ENCODE measurements at regions not wholly inside any gene's neighbourhood (a gene's known extent, or its start where the extent isn't known, plus 50 kb on each side); places are given as distances from the start of the nearest gene placed in this dataset.

DNA sequence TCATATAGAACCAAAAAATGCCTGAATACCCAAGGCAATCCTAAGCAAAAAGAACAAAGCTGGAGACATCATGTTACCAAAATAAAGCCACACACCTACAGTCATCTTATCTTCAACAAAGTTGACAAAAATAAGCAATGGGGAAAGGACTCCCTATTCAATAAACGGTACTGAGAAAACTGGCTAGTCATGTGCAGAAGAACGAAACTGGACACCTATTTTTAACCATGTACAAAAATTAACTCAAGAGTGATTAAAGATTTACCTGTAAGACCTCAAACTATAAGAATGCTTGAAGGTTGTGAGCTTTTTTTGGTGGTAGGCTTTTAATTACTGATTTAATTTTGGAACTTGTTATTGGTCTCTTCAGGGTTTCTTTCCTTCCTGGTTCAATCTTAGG lies 236.0 kb upstream of the DEFB112 start (continued):
- TF ChIP-seq, protein P1, sequence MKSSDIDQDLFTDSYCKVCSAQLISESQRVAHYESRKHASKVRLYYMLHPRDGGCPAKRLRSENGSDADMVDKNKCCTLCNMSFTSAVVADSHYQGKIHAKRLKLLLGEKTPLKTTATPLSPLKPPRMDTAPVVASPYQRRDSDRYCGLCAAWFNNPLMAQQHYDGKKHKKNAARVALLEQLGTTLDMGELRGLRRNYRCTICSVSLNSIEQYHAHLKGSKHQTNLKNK (CRISPR knock-in tag; IDR thresholded peaks at IDR 0.05): no peak
- TF ChIP-seq ESRRA (CRISPR knock-in tag; IDR thresholded peaks at IDR 0.05; ENCODE audit: borderline replicate concordance) (no peak), TCF7 (CRISPR knock-in tag; IDR thresholded peaks at IDR 0.05; ENCODE audit: low read depth) (no peak)
- TF ChIP-seq, protein P2, sequence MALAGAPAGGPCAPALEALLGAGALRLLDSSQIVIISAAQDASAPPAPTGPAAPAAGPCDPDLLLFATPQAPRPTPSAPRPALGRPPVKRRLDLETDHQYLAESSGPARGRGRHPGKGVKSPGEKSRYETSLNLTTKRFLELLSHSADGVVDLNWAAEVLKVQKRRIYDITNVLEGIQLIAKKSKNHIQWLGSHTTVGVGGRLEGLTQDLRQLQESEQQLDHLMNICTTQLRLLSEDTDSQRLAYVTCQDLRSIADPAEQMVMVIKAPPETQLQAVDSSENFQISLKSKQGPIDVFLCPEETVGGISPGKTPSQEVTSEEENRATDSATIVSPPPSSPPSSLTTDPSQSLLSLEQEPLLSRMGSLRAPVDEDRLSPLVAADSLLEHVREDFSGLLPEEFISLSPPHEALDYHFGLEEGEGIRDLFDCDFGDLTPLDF (CRISPR knock-in tag; IDR thresholded peaks at IDR 0.05): no peak

DNA sequence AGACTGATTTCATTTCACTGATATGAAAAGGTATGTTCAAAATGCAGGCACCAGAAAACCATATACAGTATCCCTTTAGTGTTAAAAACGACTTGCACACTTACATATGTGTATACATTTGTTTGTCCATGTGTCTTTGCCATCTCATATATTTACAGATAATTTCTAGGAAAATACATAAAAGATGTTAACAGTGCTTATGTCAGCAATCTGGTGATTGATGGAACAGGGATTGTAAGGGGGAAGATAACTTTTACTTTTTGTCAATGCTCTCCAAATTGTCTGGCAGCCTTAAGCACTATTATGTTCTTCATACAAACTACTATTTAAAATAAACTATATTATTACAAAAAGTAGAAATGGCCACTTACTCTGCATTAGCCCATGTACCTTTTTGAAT lies 238.5 kb upstream of the DEFB112 start:
- Mint-ChIP-seq H3K27ac (no peak overlapping the region), H3K27me3 (ENCODE audit: low read depth) (no peaks in the 10 kb centered on the region), H3K9me3 (no peaks in the 10 kb centered on the region), H3K4me1 (peaks cover 3% of the 10 kb centered on the region; the same call in 1 of the 2 replicates), H3K4me3 (no peak overlapping the region), H3K36me3 (no peaks in the 10 kb centered on the region)
- ChIA-PET POLR2A (no interaction called here), CTCF (no interaction called here)
- DNase-seq (ENCODE audit: low spot score) (no peak), ATAC-seq (no peak)
- TF ChIP-seq CREB1 (CRISPR knock-in tag; IDR thresholded peaks at IDR 0.05) (no peak), JUN (CRISPR knock-in tag; IDR thresholded peaks at IDR 0.05) (no peak), KAT7 (CRISPR knock-in tag; IDR thresholded peaks at IDR 0.05; ENCODE audit: borderline replicate concordance) (no peak), MXD4 (CRISPR knock-in tag; IDR thresholded peaks at IDR 0.05; ENCODE audit: borderline replicate concordance) (no peak), TP53 (CRISPR knock-in tag; IDR thresholded peaks at IDR 0.05) (no peak), ZNF263 (CRISPR knock-in tag; IDR thresholded peaks at IDR 0.05; ENCODE audit: low read depth) (no peak), CBFB (CRISPR knock-in tag; IDR thresholded peaks at IDR 0.05; ENCODE audit: low read depth) (no peak), ZNF416 (CRISPR knock-in tag; IDR thresholded peaks at IDR 0.05) (no peak), SP1 (CRISPR knock-in tag; conservative IDR thresholded peaks at IDR 0.05) (no peak)
- TF ChIP-seq, protein P3, sequence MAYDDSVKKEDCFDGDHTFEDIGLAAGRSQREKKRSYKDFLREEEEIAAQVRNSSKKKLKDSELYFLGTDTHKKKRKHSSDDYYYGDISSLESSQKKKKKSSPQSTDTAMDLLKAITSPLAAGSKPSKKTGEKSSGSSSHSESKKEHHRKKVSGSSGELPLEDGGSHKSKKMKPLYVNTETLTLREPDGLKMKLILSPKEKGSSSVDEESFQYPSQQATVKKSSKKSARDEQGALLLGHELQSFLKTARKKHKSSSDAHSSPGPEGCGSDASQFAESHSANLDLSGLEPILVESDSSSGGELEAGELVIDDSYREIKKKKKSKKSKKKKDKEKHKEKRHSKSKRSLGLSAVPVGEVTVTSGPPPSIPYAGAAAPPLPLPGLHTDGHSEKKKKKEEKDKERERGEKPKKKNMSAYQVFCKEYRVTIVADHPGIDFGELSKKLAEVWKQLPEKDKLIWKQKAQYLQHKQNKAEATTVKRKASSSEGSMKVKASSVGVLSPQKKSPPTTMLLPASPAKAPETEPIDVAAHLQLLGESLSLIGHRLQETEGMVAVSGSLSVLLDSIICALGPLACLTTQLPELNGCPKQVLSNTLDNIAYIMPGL (CRISPR knock-in tag; IDR thresholded peaks at IDR 0.05): no peak
- TF ChIP-seq, protein P4, sequence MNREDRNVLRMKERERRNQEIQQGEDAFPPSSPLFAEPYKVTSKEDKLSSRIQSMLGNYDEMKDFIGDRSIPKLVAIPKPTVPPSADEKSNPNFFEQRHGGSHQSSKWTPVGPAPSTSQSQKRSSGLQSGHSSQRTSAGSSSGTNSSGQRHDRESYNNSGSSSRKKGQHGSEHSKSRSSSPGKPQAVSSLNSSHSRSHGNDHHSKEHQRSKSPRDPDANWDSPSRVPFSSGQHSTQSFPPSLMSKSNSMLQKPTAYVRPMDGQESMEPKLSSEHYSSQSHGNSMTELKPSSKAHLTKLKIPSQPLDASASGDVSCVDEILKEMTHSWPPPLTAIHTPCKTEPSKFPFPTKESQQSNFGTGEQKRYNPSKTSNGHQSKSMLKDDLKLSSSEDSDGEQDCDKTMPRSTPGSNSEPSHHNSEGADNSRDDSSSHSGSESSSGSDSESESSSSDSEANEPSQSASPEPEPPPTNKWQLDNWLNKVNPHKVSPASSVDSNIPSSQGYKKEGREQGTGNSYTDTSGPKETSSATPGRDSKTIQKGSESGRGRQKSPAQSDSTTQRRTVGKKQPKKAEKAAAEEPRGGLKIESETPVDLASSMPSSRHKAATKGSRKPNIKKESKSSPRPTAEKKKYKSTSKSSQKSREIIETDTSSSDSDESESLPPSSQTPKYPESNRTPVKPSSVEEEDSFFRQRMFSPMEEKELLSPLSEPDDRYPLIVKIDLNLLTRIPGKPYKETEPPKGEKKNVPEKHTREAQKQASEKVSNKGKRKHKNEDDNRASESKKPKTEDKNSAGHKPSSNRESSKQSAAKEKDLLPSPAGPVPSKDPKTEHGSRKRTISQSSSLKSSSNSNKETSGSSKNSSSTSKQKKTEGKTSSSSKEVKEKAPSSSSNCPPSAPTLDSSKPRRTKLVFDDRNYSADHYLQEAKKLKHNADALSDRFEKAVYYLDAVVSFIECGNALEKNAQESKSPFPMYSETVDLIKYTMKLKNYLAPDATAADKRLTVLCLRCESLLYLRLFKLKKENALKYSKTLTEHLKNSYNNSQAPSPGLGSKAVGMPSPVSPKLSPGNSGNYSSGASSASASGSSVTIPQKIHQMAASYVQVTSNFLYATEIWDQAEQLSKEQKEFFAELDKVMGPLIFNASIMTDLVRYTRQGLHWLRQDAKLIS (CRISPR knock-in tag; IDR thresholded peaks at IDR 0.05; ENCODE audit: borderline replicate concordance): no peak
- TF ChIP-seq, protein P5, sequence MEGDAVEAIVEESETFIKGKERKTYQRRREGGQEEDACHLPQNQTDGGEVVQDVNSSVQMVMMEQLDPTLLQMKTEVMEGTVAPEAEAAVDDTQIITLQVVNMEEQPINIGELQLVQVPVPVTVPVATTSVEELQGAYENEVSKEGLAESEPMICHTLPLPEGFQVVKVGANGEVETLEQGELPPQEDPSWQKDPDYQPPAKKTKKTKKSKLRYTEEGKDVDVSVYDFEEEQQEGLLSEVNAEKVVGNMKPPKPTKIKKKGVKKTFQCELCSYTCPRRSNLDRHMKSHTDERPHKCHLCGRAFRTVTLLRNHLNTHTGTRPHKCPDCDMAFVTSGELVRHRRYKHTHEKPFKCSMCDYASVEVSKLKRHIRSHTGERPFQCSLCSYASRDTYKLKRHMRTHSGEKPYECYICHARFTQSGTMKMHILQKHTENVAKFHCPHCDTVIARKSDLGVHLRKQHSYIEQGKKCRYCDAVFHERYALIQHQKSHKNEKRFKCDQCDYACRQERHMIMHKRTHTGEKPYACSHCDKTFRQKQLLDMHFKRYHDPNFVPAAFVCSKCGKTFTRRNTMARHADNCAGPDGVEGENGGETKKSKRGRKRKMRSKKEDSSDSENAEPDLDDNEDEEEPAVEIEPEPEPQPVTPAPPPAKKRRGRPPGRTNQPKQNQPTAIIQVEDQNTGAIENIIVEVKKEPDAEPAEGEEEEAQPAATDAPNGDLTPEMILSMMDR (IDR thresholded peaks at IDR 0.05): no peak
- TF ChIP-seq, protein P6, sequence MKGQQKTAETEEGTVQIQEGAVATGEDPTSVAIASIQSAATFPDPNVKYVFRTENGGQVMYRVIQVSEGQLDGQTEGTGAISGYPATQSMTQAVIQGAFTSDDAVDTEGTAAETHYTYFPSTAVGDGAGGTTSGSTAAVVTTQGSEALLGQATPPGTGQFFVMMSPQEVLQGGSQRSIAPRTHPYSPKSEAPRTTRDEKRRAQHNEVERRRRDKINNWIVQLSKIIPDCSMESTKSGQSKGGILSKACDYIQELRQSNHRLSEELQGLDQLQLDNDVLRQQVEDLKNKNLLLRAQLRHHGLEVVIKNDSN (CRISPR knock-in tag; IDR thresholded peaks at IDR 0.05): no peak
- TF ChIP-seq, protein P7, sequence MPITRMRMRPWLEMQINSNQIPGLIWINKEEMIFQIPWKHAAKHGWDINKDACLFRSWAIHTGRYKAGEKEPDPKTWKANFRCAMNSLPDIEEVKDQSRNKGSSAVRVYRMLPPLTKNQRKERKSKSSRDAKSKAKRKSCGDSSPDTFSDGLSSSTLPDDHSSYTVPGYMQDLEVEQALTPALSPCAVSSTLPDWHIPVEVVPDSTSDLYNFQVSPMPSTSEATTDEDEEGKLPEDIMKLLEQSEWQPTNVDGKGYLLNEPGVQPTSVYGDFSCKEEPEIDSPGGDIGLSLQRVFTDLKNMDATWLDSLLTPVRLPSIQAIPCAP (CRISPR knock-in tag; IDR thresholded peaks at IDR 0.05): no peak

All from WTC11 (cell line).